GM12878 (cell line): ENCODE measurements at regions not wholly inside any gene's neighbourhood (a gene's known extent, or its start where the extent isn't known, plus 50 kb on each side); places are given as distances from the start of the nearest gene placed in this dataset.

Experiments
- ATAC-seq: fragments of 200-7000 bp; cut with Tn5 transposase; 3 replicates; pipeline ENCODE4 v1.9.1; 2020; ENCODE audit warnings: mild to moderate bottlenecking, moderate library complexity
- BruUV-seq: library from RNA; stranded (reverse); fragments of 400-500 nt; replicated peaks from 2 replicates; lab custom pipeline; 2021; lab: Mats Ljungman, UMichigan
- CTCF ChIA-PET: fragments of 300-600 bp; sonication (Branson Sonifier 250); formaldehyde crosslinking; extraction: SDS; loops from one replicate; lab custom pipeline; 2021; ENCODE audit warnings: inconsistent platforms; lab: Yijun Ruan, JAX
- POLR2A ChIA-PET: fragments of 350-600 bp; formaldehyde crosslinking; extraction: SDS; loops from one replicate; lab custom pipeline; 2021; ENCODE audit warnings: inconsistent platforms; lab: Charles Lee
- RAD21 ChIA-PET: fragments of 300-600 bp; sonication (Branson Sonifier 250); formaldehyde crosslinking; loops from one replicate; lab custom pipeline; 2023; ENCODE audit warnings: antibody characterized with exemption; ENCODE audit not compliant: unreplicated experiment; lab: Charles Lee
- SMC1A ChIA-PET: fragments of 300-600 bp; sonication (Branson Sonifier 250); formaldehyde crosslinking; loops from one replicate; lab custom pipeline; 2023; ENCODE audit not compliant: unreplicated experiment, uncharacterized antibody; lab: Charles Lee
- DNase-seq: peaks from one replicate; pipeline ENCODE4 v3.0.0-alpha.2; 2011; ENCODE audit warnings: low read depth, low spot score
- FAIRE-seq: peaks from 3 replicates; lab custom pipeline; 2011; peaks lifted over from hg19 to GRCh38; lab: Jason Lieb, UNC
- H2AFZ ChIP-seq: 2 replicates; pipeline ENCODE4 v1.6.0; 2011; ENCODE audit warnings: low read depth, low read length, control low read depth; ENCODE audit not compliant: control insufficient read depth
- H3K27ac ChIP-seq: 2 replicates; pipeline ENCODE4 v1.5.1; 2011; ENCODE audit warnings: control low read depth; ENCODE audit not compliant: control insufficient read depth, insufficient read depth
- H3K27me3 ChIP-seq, 2 experiments: replicated peaks in 1 of 2; 2 replicates each; pipeline versions ENCODE4 v1.6.0 to v1.6.1; 2011; ENCODE audit warnings: low read length in 1 of 2; ENCODE audit not compliant: control insufficient read depth in 2 of 2, insufficient read depth in 2 of 2
- H3K36me3 ChIP-seq, 2 experiments: 2 replicates each; pipeline ENCODE4 v1.5.1; 2011; ENCODE audit warnings: low read length in 1 of 2; ENCODE audit not compliant: control insufficient read depth in 2 of 2, insufficient read depth in 2 of 2
- H3K4me1 ChIP-seq: 2 replicates; pipeline ENCODE4 v1.6.1; 2011; ENCODE audit warnings: mild to moderate bottlenecking, low read length, moderate library complexity, mixed read lengths; ENCODE audit not compliant: control insufficient read depth, insufficient read depth
- H3K4me2 ChIP-seq: 2 replicates; pipeline ENCODE4 v1.6.0; 2011; ENCODE audit warnings: control low read depth; ENCODE audit not compliant: control insufficient read depth, insufficient read depth
- H3K4me3 ChIP-seq: fragments of 200-600 bp; sonication (generic); 2 replicates; pipeline ENCODE4 v1.5.1; 2016
- H3K79me2 ChIP-seq: 2 replicates; pipeline ENCODE4 v1.6.0; 2011; ENCODE audit warnings: low read length; ENCODE audit not compliant: control insufficient read depth, insufficient read depth
- H3K9ac ChIP-seq: 2 replicates; pipeline ENCODE4 v1.8.0; 2011; ENCODE audit warnings: low read length, control low read depth, mixed read lengths; ENCODE audit not compliant: control insufficient read depth, insufficient read depth
- H3K9me3 ChIP-seq: replicated peaks from 3 replicates; pipeline ENCODE4 v1.5.1; 2011; ENCODE audit warnings: mild to moderate bottlenecking, low read length; ENCODE audit not compliant: control insufficient read depth, insufficient read depth
- H4K20me1 ChIP-seq: 2 replicates; pipeline ENCODE4 v1.6.0; 2011; ENCODE audit not compliant: control insufficient read depth, insufficient read depth
- BHLHE40 ChIP-seq, 2 experiments: fragments of 450-650 bp in 1 of 2; IDR thresholded peaks; 2 replicates each; pipeline ENCODE4 v1.6.1; 2011 to 2017; ENCODE audit warnings: low read depth in 2 of 2, borderline replicate concordance in 1 of 2, improper control_type of control experiment in 1 of 2, low read length in 1 of 2, mild to moderate bottlenecking in 1 of 2
- BMI1 ChIP-seq: fragments of 450-650 bp; IDR thresholded peaks from 2 replicates; pipeline ENCODE4 v1.6.1; 2016; ENCODE audit warnings: mild to moderate bottlenecking, moderate library complexity, borderline replicate concordance
- ESRRA ChIP-seq: IDR thresholded peaks from 2 replicates; pipeline ENCODE4 v1.6.1; 2012; ENCODE audit warnings: mild to moderate bottlenecking, low read length, improper control_type of control experiment
- IKZF2 ChIP-seq, 2 experiments: fragments of 450-650 bp; IDR thresholded peaks; 2 replicates each; pipeline ENCODE4 v1.6.1; 2017; ENCODE audit warnings: mild to moderate bottlenecking in 2 of 2, moderate library complexity in 2 of 2
- KDM1A ChIP-seq: fragments of 200-600 bp; sonication (generic); IDR thresholded peaks from 2 replicates; pipeline ENCODE4 v1.6.1; 2016; ENCODE audit warnings: borderline replicate concordance
- MEF2A ChIP-seq: IDR thresholded peaks from 2 replicates; pipeline ENCODE4 v1.6.1; 2011; ENCODE audit warnings: low read depth, mild to moderate bottlenecking, low read length, moderate library complexity; ENCODE audit not compliant: insufficient read depth
- MTA2 ChIP-seq: fragments of 450-650 bp; IDR thresholded peaks from 2 replicates; pipeline ENCODE4 v1.6.1; 2016; ENCODE audit warnings: low read depth, mild to moderate bottlenecking, moderate library complexity
- RAD21 ChIP-seq: IDR thresholded peaks from 2 replicates; pipeline ENCODE4 v1.6.1; 2011; ENCODE audit warnings: mild to moderate bottlenecking, low read depth, low read length, moderate library complexity; ENCODE audit not compliant: insufficient read depth
- RUNX3 ChIP-seq: IDR thresholded peaks from 2 replicates; pipeline ENCODE4 v1.6.1; 2012; ENCODE audit warnings: low read length, inconsistent platforms
- SMARCA5 ChIP-seq: fragments of 450-650 bp; IDR thresholded peaks from 2 replicates; pipeline ENCODE4 v1.6.1; 2017; ENCODE audit warnings: mild to moderate bottlenecking
- SMC3 ChIP-seq: IDR thresholded peaks from 2 replicates; pipeline ENCODE4 v1.6.1; 2011; ENCODE audit warnings: low read length, improper control_type of control experiment, borderline replicate concordance
- SUPT20H ChIP-seq: IDR thresholded peaks from 2 replicates; pipeline ENCODE4 v1.6.1; 2011; ENCODE audit warnings: low read depth, mild to moderate bottlenecking, low read length, moderate library complexity, borderline replicate concordance; ENCODE audit not compliant: control insufficient read depth
- ZNF24 ChIP-seq: fragments of 450-650 bp; IDR thresholded peaks from 2 replicates; pipeline ENCODE4 v1.6.1; 2017; ENCODE audit warnings: antibody characterized with exemption, mild to moderate bottlenecking
- WGBS: methylation state at CpG from one replicate; pipeline ENCODE4 v1.1.6; 2016; ENCODE audit warnings: low lambda C conversion rate; ENCODE audit not compliant: insufficient replicate concordance, insufficient coverage; ENCODE audit errors: missing lambda C conversion rate; 5-methylcytosine and 5-hydroxymethylcytosine counted together
- in situ Hi-C: fragments of 300-500 bp; cut with MboI; formaldehyde crosslinking; loops from 9 replicates; pipeline ENCODE4 v1.14.3; 2018; ENCODE audit warnings: mixed read lengths
- intact Hi-C: fragments of 100-400 bp; cut with micrococcal nuclease; formaldehyde crosslinking; loops from one replicate; pipeline ENCODE4 v1.14.2; 2022; ENCODE audit not compliant: unreplicated experiment
- TF ChIP-seq, protein P1 (sequence below): IDR thresholded peaks from 2 replicates; pipeline ENCODE4 v1.6.1; 2011; ENCODE audit warnings: borderline replicate concordance, low read depth, mild to moderate bottlenecking, moderate library complexity, low read length; ENCODE audit not compliant: insufficient read depth, poor library complexity, severe bottlenecking
- TF ChIP-seq, protein P2 (sequence below): fragments of 450-650 bp; IDR thresholded peaks from 2 replicates; pipeline ENCODE4 v1.6.1; 2017; ENCODE audit warnings: mild to moderate bottlenecking, low read depth, inconsistent platforms; ENCODE audit not compliant: poor library complexity, severe bottlenecking
- TF ChIP-seq, protein P3 (sequence below), 3 experiments: IDR thresholded peaks in 2 of 3; conservative IDR thresholded peaks in 1 of 3; 2 replicates each; pipeline ENCODE4 v1.5.1; 2011; ENCODE audit warnings: low read depth in 3 of 3, low read length in 3 of 3, mild to moderate bottlenecking in 3 of 3, control low read depth in 2 of 3, moderate library complexity in 2 of 3, inconsistent platforms in 1 of 3, mixed read lengths in 1 of 3; ENCODE audit not compliant: control insufficient read depth in 2 of 3, insufficient read depth in 1 of 3; ENCODE audit errors: extremely low read depth in 1 of 3

DNA sequence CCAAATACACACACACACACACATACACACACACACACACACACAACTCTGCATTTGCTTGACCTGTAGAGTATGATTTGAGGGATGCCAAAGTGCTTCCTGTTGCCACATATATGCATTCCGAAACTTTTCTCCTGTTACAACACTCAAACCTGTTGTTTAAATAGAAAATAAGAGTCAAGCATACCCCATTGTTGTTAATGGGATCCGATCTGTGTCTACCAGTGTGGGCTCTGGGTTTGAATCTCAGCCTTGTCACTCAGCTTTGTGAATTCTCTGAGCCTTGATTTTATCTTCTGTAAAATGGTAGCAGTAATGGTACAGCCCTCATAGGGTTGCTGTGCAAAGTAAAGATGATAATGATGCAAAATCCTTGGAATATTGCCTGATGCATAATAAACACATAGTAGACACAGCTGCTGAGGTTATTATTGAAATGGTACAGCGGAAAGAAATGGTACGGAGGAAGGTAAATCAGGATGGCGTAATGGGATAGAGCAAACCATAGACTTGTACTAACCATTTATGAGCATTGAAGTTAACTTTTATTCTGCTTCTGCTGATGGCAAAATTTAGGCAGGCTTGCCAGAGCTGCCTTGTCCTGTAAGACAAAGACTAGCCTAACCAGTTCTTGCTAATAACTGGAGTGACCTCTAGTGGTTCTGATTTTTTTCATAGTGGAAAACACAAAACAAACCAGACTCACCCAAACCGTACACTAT is 113.5 kb upstream of the PHACTR1 start:
- ChIA-PET CTCF (interaction anchor here (0.6 to 12.4 kb wide), 47 partner anchors 8 to 1019 kb away, joined by 3 to 403 read pairs (median 4); partner anchors contain the start of gene EDN1), POLR2A (interaction anchor here (0.6 to 1.4 kb wide), 5 partner anchors 237 to 1014 kb away, joined by 3 to 4 read pairs (median 3); no protein-coding TSS in a partner anchor), RAD21 (interaction anchor here (0.6 to 11.7 kb wide), 21 partner anchors 99 to 1014 kb away, joined by 3 to 384 read pairs (median 5); partner anchors contain the start of gene EDN1), SMC1A (interaction anchor here (0.6 to 11.1 kb wide), 35 partner anchors 9 to 1018 kb away, joined by 3 to 382 read pairs (median 4); partner anchors contain the start of gene EDN1)
- TF ChIP-seq MEF2A (no peak), RAD21 (peak; percentile 87), KDM1A (no peak), SMARCA5 (peak; percentile 69; the same call in 1 of the 2 replicates), BHLHE40 (IDR thresholded peaks at IDR 0.05; ENCODE audit: borderline replicate concordance in 1 of 2, low read depth in 2 of 2, low read length in 1 of 2) (no peak), SMC3 (peak; percentile 73; the same call in 1 of the 2 replicates), SUPT20H (no peak), RUNX3 (peak; percentile 10; the same call in 1 of the 2 replicates), BMI1 (no peak), MTA2 (no peak), ZNF24 (0 out of 2 replicates have a peak, but pooled peaks have one; percentile 17), ESRRA (no peak), IKZF2 (IDR thresholded peaks at IDR 0.05) (0 out of 4 replicates have a peak, but pooled peaks of 1 of the 2 experiments have one; percentile 6)
- TF ChIP-seq, protein P1, sequence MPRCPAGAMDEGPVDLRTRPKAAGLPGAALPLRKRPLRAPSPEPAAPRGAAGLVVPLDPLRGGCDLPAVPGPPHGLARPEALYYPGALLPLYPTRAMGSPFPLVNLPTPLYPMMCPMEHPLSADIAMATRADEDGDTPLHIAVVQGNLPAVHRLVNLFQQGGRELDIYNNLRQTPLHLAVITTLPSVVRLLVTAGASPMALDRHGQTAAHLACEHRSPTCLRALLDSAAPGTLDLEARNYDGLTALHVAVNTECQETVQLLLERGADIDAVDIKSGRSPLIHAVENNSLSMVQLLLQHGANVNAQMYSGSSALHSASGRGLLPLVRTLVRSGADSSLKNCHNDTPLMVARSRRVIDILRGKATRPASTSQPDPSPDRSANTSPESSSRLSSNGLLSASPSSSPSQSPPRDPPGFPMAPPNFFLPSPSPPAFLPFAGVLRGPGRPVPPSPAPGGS, result no peak
- TF ChIP-seq, protein P2, sequence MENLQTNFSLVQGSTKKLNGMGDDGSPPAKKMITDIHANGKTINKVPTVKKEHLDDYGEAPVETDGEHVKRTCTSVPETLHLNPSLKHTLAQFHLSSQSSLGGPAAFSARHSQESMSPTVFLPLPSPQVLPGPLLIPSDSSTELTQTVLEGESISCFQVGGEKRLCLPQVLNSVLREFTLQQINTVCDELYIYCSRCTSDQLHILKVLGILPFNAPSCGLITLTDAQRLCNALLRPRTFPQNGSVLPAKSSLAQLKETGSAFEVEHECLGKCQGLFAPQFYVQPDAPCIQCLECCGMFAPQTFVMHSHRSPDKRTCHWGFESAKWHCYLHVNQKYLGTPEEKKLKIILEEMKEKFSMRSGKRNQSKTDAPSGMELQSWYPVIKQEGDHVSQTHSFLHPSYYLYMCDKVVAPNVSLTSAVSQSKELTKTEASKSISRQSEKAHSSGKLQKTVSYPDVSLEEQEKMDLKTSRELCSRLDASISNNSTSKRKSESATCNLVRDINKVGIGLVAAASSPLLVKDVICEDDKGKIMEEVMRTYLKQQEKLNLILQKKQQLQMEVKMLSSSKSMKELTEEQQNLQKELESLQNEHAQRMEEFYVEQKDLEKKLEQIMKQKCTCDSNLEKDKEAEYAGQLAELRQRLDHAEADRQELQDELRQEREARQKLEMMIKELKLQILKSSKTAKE, result peak; percentile 55
- TF ChIP-seq, protein P3, sequence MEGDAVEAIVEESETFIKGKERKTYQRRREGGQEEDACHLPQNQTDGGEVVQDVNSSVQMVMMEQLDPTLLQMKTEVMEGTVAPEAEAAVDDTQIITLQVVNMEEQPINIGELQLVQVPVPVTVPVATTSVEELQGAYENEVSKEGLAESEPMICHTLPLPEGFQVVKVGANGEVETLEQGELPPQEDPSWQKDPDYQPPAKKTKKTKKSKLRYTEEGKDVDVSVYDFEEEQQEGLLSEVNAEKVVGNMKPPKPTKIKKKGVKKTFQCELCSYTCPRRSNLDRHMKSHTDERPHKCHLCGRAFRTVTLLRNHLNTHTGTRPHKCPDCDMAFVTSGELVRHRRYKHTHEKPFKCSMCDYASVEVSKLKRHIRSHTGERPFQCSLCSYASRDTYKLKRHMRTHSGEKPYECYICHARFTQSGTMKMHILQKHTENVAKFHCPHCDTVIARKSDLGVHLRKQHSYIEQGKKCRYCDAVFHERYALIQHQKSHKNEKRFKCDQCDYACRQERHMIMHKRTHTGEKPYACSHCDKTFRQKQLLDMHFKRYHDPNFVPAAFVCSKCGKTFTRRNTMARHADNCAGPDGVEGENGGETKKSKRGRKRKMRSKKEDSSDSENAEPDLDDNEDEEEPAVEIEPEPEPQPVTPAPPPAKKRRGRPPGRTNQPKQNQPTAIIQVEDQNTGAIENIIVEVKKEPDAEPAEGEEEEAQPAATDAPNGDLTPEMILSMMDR (IDR thresholded peaks at IDR 0.05 in 2 of 3, conservative IDR thresholded peaks at IDR 0.05 in 1 of 3; ENCODE audit: control insufficient read depth in 2 of 3, extremely low read depth in 1 of 3, insufficient read depth in 1 of 3, low read depth in 3 of 3, low read length in 3 of 3), result peak; percentile 47 to 74 (median 58); a peak in 5 of 6 replicates
- H3K4me1 ChIP-seq, result peaks cover 32% of the 10 kb centered on the region
- intact Hi-C loops (loop anchor here (1.0 to 10.0 kb wide), 7 partner anchors 98 to 1018 kb away; no protein-coding TSS in a partner anchor), in situ Hi-C loops (loop anchor here (10.0 kb wide), 1 partner anchor 588 kb away; the partner anchor contains the start of gene HIVEP1)
- no peaks in the 10 kb centered on the region for H3K27me3 ChIP-seq
- WGBS, result 61% methylated on average over 6 of the region's 6 CpGs
- H3K4me2 ChIP-seq, result no peak overlapping the region
- no peak overlapping the region for H3K27ac ChIP-seq
- H3K9me3 ChIP-seq, result no peaks in the 10 kb centered on the region
- no TSS peak for BruUV-seq
- H3K79me2 ChIP-seq, result no peaks in the 10 kb centered on the region
- FAIRE-seq, result no peak
- no peak overlapping the region for H3K9ac ChIP-seq
- no peak for DNase-seq
- ATAC-seq, result peak; percentile 47
- H3K36me3 ChIP-seq, result no peaks in the 10 kb centered on the region
- H4K20me1 ChIP-seq, result no peaks in the 10 kb centered on the region
- H3K4me3 ChIP-seq, result no peak overlapping the region
- H2AFZ ChIP-seq, result no peak overlapping the region
